ENCODE measurements at regions not wholly inside any gene's neighbourhood (a gene's known extent, or its start where the extent isn't known, plus 50 kb on each side); places are given as distances from the start of the nearest gene placed in this dataset.

GRCh38 chr14:34338056-34338455 lies 124.0 kb downstream of the SPTSSA start:
- no peak overlapping the region for H3K4me3 ChIP-seq (ENCODE audit: low read depth, low read length)
- TF ChIP-seq CTCF (IDR thresholded peaks at IDR 0.05; ENCODE audit: low read depth, low read length), result no peak
- in situ Hi-C loops (cut with HindIII; ENCODE audit: low sequenced_read_pairs), result no loop called here
- DNase-seq (ENCODE audit: low read depth, low spot score), result no peak

- no peak overlapping the region for H3K4me3 ChIP-seq (ENCODE audit: low read depth, low read length)
- TF ChIP-seq CTCF (IDR thresholded peaks at IDR 0.05; ENCODE audit: low read depth, low read length), result no peak
- DNase-seq (ENCODE audit: low read depth, low spot score), result no peak
- in situ Hi-C loops (cut with HindIII; ENCODE audit: low sequenced_read_pairs), result no loop called here
These were observed 125.5 kb downstream of the SPTSSA start for GRCh38 chr14:34336501-34336900.

GRCh38 chr14:34335968-34336367 lies 126.1 kb downstream of the SPTSSA start:
- no peak for TF ChIP-seq CTCF (IDR thresholded peaks at IDR 0.05; ENCODE audit: low read depth, low read length)
- no peak for DNase-seq (ENCODE audit: low read depth, low spot score)
- H3K4me3 ChIP-seq (ENCODE audit: low read depth, low read length), result no peak overlapping the region
- in situ Hi-C loops (cut with HindIII; ENCODE audit: low sequenced_read_pairs), result no loop called here

GRCh38 chr14:34334329-34334728 lies 127.7 kb downstream of the SPTSSA start:
- in situ Hi-C loops (cut with HindIII; ENCODE audit: low sequenced_read_pairs), result no loop called here
- H3K4me3 ChIP-seq (ENCODE audit: low read depth, low read length), result no peak overlapping the region
- no peak for DNase-seq (ENCODE audit: low read depth, low spot score)
- TF ChIP-seq CTCF (IDR thresholded peaks at IDR 0.05; ENCODE audit: low read depth, low read length), result no peak

GRCh38 chr14:34331728-34332623 lies 130.1 kb downstream of the SPTSSA start:
- in situ Hi-C loops (cut with HindIII; ENCODE audit: low sequenced_read_pairs), result no loop called here
- DNase-seq (ENCODE audit: low read depth, low spot score), result peak; percentile 71
- no peak overlapping the region for H3K4me3 ChIP-seq (ENCODE audit: low read depth, low read length)
- peak; percentile 79 for TF ChIP-seq CTCF (IDR thresholded peaks at IDR 0.05; ENCODE audit: low read depth, low read length)

GRCh38 chr14:34330846-34331245 lies 131.2 kb downstream of the SPTSSA start:
- TF ChIP-seq CTCF (IDR thresholded peaks at IDR 0.05; ENCODE audit: low read depth, low read length), result no peak
- in situ Hi-C loops (cut with HindIII; ENCODE audit: low sequenced_read_pairs), result no loop called here
- no peak for DNase-seq (ENCODE audit: low read depth, low spot score)
- H3K4me3 ChIP-seq (ENCODE audit: low read depth, low read length), result no peak overlapping the region
